Activated CD4-positive, alpha-beta T cell treated with anti-CD3 and anti-CD28 coated beads for 48 hours (primary cell): ENCODE measurements at regions not wholly inside any gene's neighbourhood (a gene's known extent, or its start where the extent isn't known, plus 50 kb on each side); places are given as distances from the start of the nearest gene placed in this dataset.
"Not testable (repeated sequence)": the region's sequence is repeated elsewhere in the genome, so short reads cannot be mapped to it uniquely, and the experiment has no call there.

Experiments used
- DNase-seq: peaks from one replicate; pipeline ENCODE4 v3.0.0-alpha.2; 2020

- no peak for DNase-seq
Measured at GRCh38 chr2:182550234-182550633, 123.4 kb upstream of the PDE1A start.

GRCh38 chr2:182552232-182552631 is 125.4 kb upstream of the PDE1A start:
- not testable (repeated sequence) for DNase-seq

- DNase-seq, result not testable (repeated sequence)
Measured at GRCh38 chr2:182552785-182553184, 125.9 kb upstream of the PDE1A start.

GRCh38 chr2:182553483-182553882 is 126.6 kb upstream of the PDE1A start:
- no peak for DNase-seq

GRCh38 chr2:182554950-182555349 is 128.1 kb upstream of the PDE1A start:
- no peak for DNase-seq

GRCh38 chr2:182558564-182558963 is 131.7 kb upstream of the PDE1A start:
- DNase-seq, result no peak

GRCh38 chr2:182559623-182560022 is 132.8 kb upstream of the PDE1A start:
- DNase-seq, result no peak

GRCh38 chr2:182565911-182566567 is 139.2 kb upstream of the PDE1A start:
- DNase-seq, result no peak

- no peak for DNase-seq
Measured at GRCh38 chr2:182573553-182573952, 142.5 kb upstream of the DNAJC10 start.

- DNase-seq, result no peak
Measured at GRCh38 chr2:182577816-182578215, 138.2 kb upstream of the DNAJC10 start.

- DNase-seq, result no peak
Measured at GRCh38 chr2:182581196-182581935, 134.7 kb upstream of the DNAJC10 start.

GRCh38 chr2:182584462-182584861 is 131.6 kb upstream of the DNAJC10 start:
- no peak for DNase-seq

- no peak for DNase-seq
Measured at GRCh38 chr2:182585001-182585400, 131.1 kb upstream of the DNAJC10 start.

GRCh38 chr2:182585430-182585829 is 130.6 kb upstream of the DNAJC10 start:
- no peak for DNase-seq

- DNase-seq, result no peak
Measured at GRCh38 chr2:182586426-182586825, 129.6 kb upstream of the DNAJC10 start.

GRCh38 chr2:182587831-182588230 is 128.2 kb upstream of the DNAJC10 start:
- DNase-seq, result no peak

GRCh38 chr2:182589121-182589520 is 126.9 kb upstream of the DNAJC10 start:
- no peak for DNase-seq

- DNase-seq, result no peak
Measured at GRCh38 chr2:182591774-182592173, 124.3 kb upstream of the DNAJC10 start.

GRCh38 chr2:182592691-182593393 is 123.2 kb upstream of the DNAJC10 start:
- DNase-seq, result no peak

GRCh38 chr2:182593394-182593975 is 122.6 kb upstream of the DNAJC10 start:
- no peak for DNase-seq

GRCh38 chr2:182594286-182594685 is 121.8 kb upstream of the DNAJC10 start:
- no peak for DNase-seq

GRCh38 chr2:182595650-182596049 is 120.4 kb upstream of the DNAJC10 start:
- no peak for DNase-seq

GRCh38 chr2:182597570-182598295 is 118.3 kb upstream of the DNAJC10 start:
- no peak for DNase-seq
